IMR-90 (cell line): ENCODE measurements at regions not wholly inside any gene's neighbourhood (a gene's known extent, or its start where the extent isn't known, plus 50 kb on each side); places are given as distances from the start of the nearest gene placed in this dataset.

Experiments used
- ATAC-seq: fragments of 200-7000 bp; cut with Tn5 transposase; 2 replicates; pipeline ENCODE4 v1.9.1; 2020; ENCODE audit warnings: low read depth, mild to moderate bottlenecking, moderate library complexity
- BruUV-seq: library from RNA; stranded (reverse); fragments of 400-500 nt; replicated peaks from 2 replicates; lab custom pipeline; 2021; lab: Mats Ljungman, UMichigan
- CTCF ChIA-PET: fragments of 300-600 bp; formaldehyde crosslinking; extraction: SDS; loops from one replicate; lab custom pipeline; 2021; ENCODE audit warnings: antibody characterized with exemption; lab: Yijun Ruan, JAX
- POLR2A ChIA-PET: fragments of 300-600 bp; sonication (Branson Sonifier 250); formaldehyde crosslinking; loops from one replicate; lab custom pipeline; 2022; ENCODE audit warnings: antibody characterized with exemption; ENCODE audit not compliant: unreplicated experiment; lab: Charles Lee
- DNase-seq: peaks from one replicate; pipeline ENCODE4 v3.0.0; 2013
- H2AFZ ChIP-seq: replicated peaks from 2 replicates; pipeline ENCODE3; 2013; ENCODE audit warnings: low read length, mild to moderate bottlenecking; ENCODE audit not compliant: poor library complexity
- H2AK5ac ChIP-seq: 2 replicates; pipeline ENCODE4 v1.6.1; 2013; ENCODE audit warnings: low read depth, low read length, inconsistent platforms
- H2AK9ac ChIP-seq: replicated peaks from 2 replicates; pipeline ENCODE3; 2013; ENCODE audit warnings: mild to moderate bottlenecking, low read depth, low read length, moderate library complexity; ENCODE audit not compliant: poor library complexity
- H2BK120ac ChIP-seq: 2 replicates; pipeline ENCODE4 v1.6.1; 2013; ENCODE audit warnings: low read depth, low read length, inconsistent platforms
- H2BK15ac ChIP-seq: 3 replicates; pipeline ENCODE4 v1.6.1; 2013; ENCODE audit warnings: low read depth, low read length, inconsistent platforms
- H2BK20ac ChIP-seq: 2 replicates; pipeline ENCODE4 v1.6.1; 2013; ENCODE audit warnings: low read depth, mild to moderate bottlenecking, inconsistent platforms, low read length, moderate library complexity
- H2BK5ac ChIP-seq: 2 replicates; pipeline ENCODE4 v1.6.1; 2013; ENCODE audit warnings: mild to moderate bottlenecking, low read depth, low read length, inconsistent platforms; ENCODE audit not compliant: poor library complexity, severe bottlenecking
- H3K14ac ChIP-seq: replicated peaks from 2 replicates; pipeline ENCODE4 v1.6.1; 2013; ENCODE audit warnings: low read depth, low read length, inconsistent platforms
- H3K18ac ChIP-seq: 2 replicates; pipeline ENCODE4 v1.6.1; 2013; ENCODE audit warnings: low read depth, low read length, control low read depth
- H3K23ac ChIP-seq: 2 replicates; pipeline ENCODE4 v1.6.1; 2013; ENCODE audit warnings: low read depth, low read length, inconsistent platforms
- H3K27ac ChIP-seq: 2 replicates; pipeline ENCODE4 v1.5.1; 2013; ENCODE audit warnings: mild to moderate bottlenecking, control low read depth, low read length; ENCODE audit not compliant: insufficient read depth
- H3K27me3 ChIP-seq: 2 replicates; pipeline ENCODE4 v1.6.1; 2013; ENCODE audit warnings: low read length; ENCODE audit not compliant: control insufficient read depth, insufficient read depth
- H3K36me3 ChIP-seq: 2 replicates; pipeline ENCODE4 v1.6.1; 2013; ENCODE audit warnings: low read length, mixed read lengths; ENCODE audit not compliant: control insufficient read depth, insufficient read depth
- H3K4ac ChIP-seq: 2 replicates; pipeline ENCODE4 v1.6.1; 2013; ENCODE audit warnings: low read depth, low read length, inconsistent platforms
- H3K4me1 ChIP-seq: 2 replicates; pipeline ENCODE4 v1.6.1; 2013; ENCODE audit warnings: low read length, mixed read lengths; ENCODE audit not compliant: control insufficient read depth, insufficient read depth
- H3K4me2 ChIP-seq: 2 replicates; pipeline ENCODE4 v1.6.1; 2013; ENCODE audit warnings: low read depth, mild to moderate bottlenecking, control low read depth, low read length, moderate library complexity
- H3K4me3 ChIP-seq: 2 replicates; pipeline ENCODE4 v1.5.1; 2013; ENCODE audit warnings: low read depth, mild to moderate bottlenecking, control low read depth, low read length, moderate library complexity; ENCODE audit not compliant: insufficient read depth
- H3K56ac ChIP-seq: 2 replicates; pipeline ENCODE4 v1.6.1; 2013; ENCODE audit warnings: low read length, inconsistent platforms; ENCODE audit not compliant: insufficient read depth; ENCODE audit errors: extremely low read depth
- H3K79me1 ChIP-seq, 2 experiments: 2 replicates each; pipeline ENCODE4 v1.6.1; 2013; ENCODE audit warnings: low read length in 2 of 2, inconsistent platforms in 1 of 2, low read depth in 1 of 2
- H3K9ac ChIP-seq: 2 replicates; pipeline ENCODE4 v1.6.1; 2013; ENCODE audit warnings: low read depth, low read length, control low read depth
- H3K9me1 ChIP-seq: 2 replicates; pipeline ENCODE4 v1.6.1; 2013; ENCODE audit warnings: low read length, inconsistent platforms; ENCODE audit not compliant: insufficient read depth
- H3K9me3 ChIP-seq: 2 replicates; pipeline ENCODE4 v1.6.1; 2013; ENCODE audit warnings: low read length; ENCODE audit not compliant: control insufficient read depth, insufficient read depth
- H4K20me1 ChIP-seq: 2 replicates; pipeline ENCODE4 v1.6.1; 2013; ENCODE audit warnings: low read length, inconsistent platforms; ENCODE audit not compliant: insufficient read depth
- H4K5ac ChIP-seq: 2 replicates; pipeline ENCODE4 v1.6.1; 2013; ENCODE audit warnings: mild to moderate bottlenecking, low read depth, low read length, control low read depth
- H4K8ac ChIP-seq, 2 experiments: 2 replicates each; pipeline ENCODE4 v1.6.1; 2013; ENCODE audit warnings: low read depth in 2 of 2, low read length in 2 of 2, control low read depth in 1 of 2, inconsistent platforms in 1 of 2
- H4K91ac ChIP-seq: 2 replicates; pipeline ENCODE4 v1.6.1; 2013; ENCODE audit warnings: low read depth, low read length, inconsistent platforms; ENCODE audit not compliant: insufficient read depth
- BHLHE40 ChIP-seq: fragments of 150-350 bp; IDR thresholded peaks from 2 replicates; pipeline ENCODE4 v1.6.1; 2016; ENCODE audit warnings: mild to moderate bottlenecking, low read depth, low read length
- CEBPB ChIP-seq: IDR thresholded peaks from 2 replicates; pipeline ENCODE4 v1.6.1; 2012; ENCODE audit warnings: low read depth, low read length, improper control_type of control experiment
- CHD1 ChIP-seq: IDR thresholded peaks from 2 replicates; pipeline ENCODE4 v1.6.1; 2012; ENCODE audit warnings: low read depth, low read length, improper control_type of control experiment
- FOS ChIP-seq: fragments of 150-350 bp; IDR thresholded peaks from 2 replicates; pipeline ENCODE4 v1.6.1; 2016; ENCODE audit warnings: low read depth, low read length
- MAFK ChIP-seq: IDR thresholded peaks from 2 replicates; pipeline ENCODE4 v1.6.1; 2012; ENCODE audit warnings: low read depth, low read length, improper control_type of control experiment
- MAZ ChIP-seq: IDR thresholded peaks from 2 replicates; pipeline ENCODE4 v1.6.1; 2012; ENCODE audit warnings: low read depth, mild to moderate bottlenecking, low read length, improper control_type of control experiment, moderate library complexity, borderline replicate concordance
- NFE2L2 ChIP-seq: fragments of 150-350 bp; IDR thresholded peaks from 2 replicates; pipeline ENCODE4 v1.6.1; 2016; ENCODE audit warnings: low read depth, mild to moderate bottlenecking, low read length
- POLR2A ChIP-seq: IDR thresholded peaks from 2 replicates; pipeline ENCODE4 v1.6.1; 2012; ENCODE audit warnings: mild to moderate bottlenecking, low read depth, low read length
- RCOR1 ChIP-seq: IDR thresholded peaks from 2 replicates; pipeline ENCODE4 v1.6.1; 2012; ENCODE audit warnings: mild to moderate bottlenecking, low read length, improper control_type of control experiment; ENCODE audit not compliant: insufficient replicate concordance
- USF2 ChIP-seq: fragments of 150-350 bp; IDR thresholded peaks from 2 replicates; pipeline ENCODE4 v1.6.1; 2017; ENCODE audit warnings: mild to moderate bottlenecking, antibody characterized with exemption, low read length, low read depth
- WGBS, 2 experiments: methylation state at CpG; one replicate each; pipeline versions ENCODE4 v1.1.5 to v1.1.7; 2013; ENCODE audit warnings: missing lambda C conversion rate in 2 of 2; ENCODE audit not compliant: insufficient read length in 1 of 2; ENCODE audit errors: extremely low coverage in 2 of 2; 5-methylcytosine and 5-hydroxymethylcytosine counted together
- dilution Hi-C: fragments of 300-500 bp; cut with HindIII; formaldehyde crosslinking; loops from one replicate; pipeline ENCODE4 v1.14.3; 2018; ENCODE audit warnings: low sequenced_read_pairs; ENCODE audit not compliant: unreplicated experiment
- in situ Hi-C: fragments of 300-500 bp; cut with MboI; formaldehyde crosslinking; loops from 3 replicates; pipeline ENCODE4 v1.14.3; 2019; ENCODE audit warnings: low sequenced_read_pairs, inconsistent platforms, mixed read lengths
- intact Hi-C: fragments of 100-400 bp; cut with micrococcal nuclease; formaldehyde crosslinking; loops from 2 replicates; pipeline ENCODE4 v1.10.0; 2022

GRCh38 chr4:165756836-165757235, 116.2 kb upstream of the TLL1 start:
- H3K4me1 ChIP-seq = no peaks in the 10 kb centered on the region
- H2BK5ac ChIP-seq = no peak overlapping the region
- H3K9me3 ChIP-seq = peaks cover 18% of the 10 kb centered on the region
- no peak overlapping the region for H3K23ac ChIP-seq
- H2AK9ac ChIP-seq = no peak overlapping the region
- no peak overlapping the region for H2BK20ac ChIP-seq
- ATAC-seq (no peak), DNase-seq (no peak)
- dilution Hi-C loops = no loop called here
- no peak overlapping the region for H4K8ac ChIP-seq
- no peak overlapping the region for H3K27ac ChIP-seq
- no CpG with 5 or more reads among the region's 1 CpG for WGBS, 2 experiments
- no peak overlapping the region for H2AFZ ChIP-seq
- H3K27me3 ChIP-seq = no peaks in the 10 kb centered on the region
- H4K5ac ChIP-seq = no peak overlapping the region
- no peak overlapping the region for H3K9ac ChIP-seq
- no TSS peak for BruUV-seq
- no peak overlapping the region for H2BK15ac ChIP-seq
- H2BK120ac ChIP-seq = no peak overlapping the region
- in situ Hi-C loops = no loop called here
- H2AK5ac ChIP-seq = no peak overlapping the region
- no peak overlapping the region for H3K14ac ChIP-seq
- no peak overlapping the region for H3K4ac ChIP-seq
- no peak overlapping the region for H3K4me3 ChIP-seq
- no peak for TF ChIP-seq CHD1
- TF ChIP-seq MAZ = no peak
- no peak for TF ChIP-seq BHLHE40
- TF ChIP-seq CEBPB = no peak
- TF ChIP-seq FOS = no peak
- TF ChIP-seq POLR2A = no peak
- no peak for TF ChIP-seq USF2
- no peak for TF ChIP-seq NFE2L2
- no peak for TF ChIP-seq MAFK
- no peak for TF ChIP-seq RCOR1
- no peaks in the 10 kb centered on the region for H3K79me1 ChIP-seq
- no peak overlapping the region for H3K18ac ChIP-seq
- no peaks in the 10 kb centered on the region for H3K36me3 ChIP-seq
- no peak overlapping the region for H3K56ac ChIP-seq
- ChIA-PET POLR2A (no interaction called here), CTCF (interaction anchor here (0.6 kb wide), 1 partner anchor 182 kb away, joined by 3 read pairs; no protein-coding TSS in a partner anchor)
- intact Hi-C loops = no loop called here
- H4K20me1 ChIP-seq = no peaks in the 10 kb centered on the region
- no peaks in the 10 kb centered on the region for H3K9me1 ChIP-seq
- no peak overlapping the region for H3K4me2 ChIP-seq
- no peak overlapping the region for H4K91ac ChIP-seq
